Ascending aorta (tissue), 2 donors: ENCODE measurements at regions not wholly inside any gene's neighbourhood (a gene's known extent, or its start where the extent isn't known, plus 50 kb on each side); places are given as distances from the start of the nearest gene placed in this dataset.

ENCODE experiments used
- DNase-seq, 2 donors: peaks; one replicate each; pipeline ENCODE4 v3.0.0-alpha.2; 2019; ENCODE audit warnings: low spot score in 2 of 2
- H3K27ac ChIP-seq, 2 donors: fragments of 200-600 bp; sonication (generic); one replicate each; pipeline ENCODE4 v1.5.1; 2016 to 2017; ENCODE audit warnings: mild to moderate bottlenecking in 1 of 2
- H3K27me3 ChIP-seq: fragments of 200-600 bp; sonication (generic); one replicate; pipeline ENCODE4 v1.5.1; 2017
- H3K36me3 ChIP-seq, 2 donors: fragments of 200-600 bp; sonication (generic); one replicate each; pipeline ENCODE4 v1.5.1; 2016
- H3K4me1 ChIP-seq, 2 donors: fragments of 200-600 bp; sonication (generic); one replicate each; pipeline ENCODE4 v1.5.1; 2016 to 2017; ENCODE audit warnings: mild to moderate bottlenecking in 1 of 2
- H3K4me3 ChIP-seq, 2 donors: fragments of 200-600 bp; sonication (generic); one replicate each; pipeline ENCODE4 v1.5.1; 2016 to 2017; ENCODE audit warnings: mild to moderate bottlenecking in 1 of 2
- H3K9me3 ChIP-seq, 2 donors: fragments of 200-600 bp; sonication (generic); one replicate each; pipeline ENCODE4 v1.5.1; 2016
- intact Hi-C: fragments of 100-400 bp; cut with DNase I; formaldehyde crosslinking; loops from one replicate; pipeline ENCODE4 v1.15.1; 2023
- TF ChIP-seq, protein P1 (sequence below), 3 experiments: fragments of 200-600 bp in 2 of 3; fragments of 450-650 bp in 1 of 3; sonication (generic) in 2 of 3; IDR thresholded peaks; one replicate each; pipeline ENCODE4 v1.5.1; 2016 to 2019; ENCODE audit warnings: antibody characterized with exemption in 3 of 3, mild to moderate bottlenecking in 1 of 3, moderate library complexity in 1 of 3

DNA sequence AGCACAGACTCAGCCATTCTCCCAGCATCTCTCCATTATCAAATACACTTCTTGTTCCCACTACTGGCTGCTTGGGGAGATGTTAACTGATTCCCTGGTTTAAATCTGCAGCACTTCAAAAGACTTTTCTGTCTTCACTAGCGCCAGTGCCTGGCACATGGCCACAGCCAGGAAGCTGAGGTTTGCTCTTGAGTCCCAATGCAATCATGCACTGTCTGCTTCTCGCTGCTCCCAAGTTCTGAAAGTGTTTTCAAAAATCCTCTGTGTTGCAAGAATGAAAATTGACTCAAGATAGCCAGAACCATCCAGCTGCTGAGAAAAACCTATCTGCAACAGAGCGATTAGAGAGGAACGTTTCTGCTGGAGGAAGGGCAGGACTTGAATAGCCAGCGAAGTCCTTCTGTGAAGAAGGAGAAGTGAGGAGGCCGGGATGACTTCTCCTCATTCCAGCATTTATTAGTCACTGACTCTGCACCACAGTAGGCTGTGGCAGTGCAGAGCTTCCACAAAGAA lies 358.4 kb upstream of the NR2F2 start:
- intact Hi-C loops = no loop called here
- TF ChIP-seq, protein P1, sequence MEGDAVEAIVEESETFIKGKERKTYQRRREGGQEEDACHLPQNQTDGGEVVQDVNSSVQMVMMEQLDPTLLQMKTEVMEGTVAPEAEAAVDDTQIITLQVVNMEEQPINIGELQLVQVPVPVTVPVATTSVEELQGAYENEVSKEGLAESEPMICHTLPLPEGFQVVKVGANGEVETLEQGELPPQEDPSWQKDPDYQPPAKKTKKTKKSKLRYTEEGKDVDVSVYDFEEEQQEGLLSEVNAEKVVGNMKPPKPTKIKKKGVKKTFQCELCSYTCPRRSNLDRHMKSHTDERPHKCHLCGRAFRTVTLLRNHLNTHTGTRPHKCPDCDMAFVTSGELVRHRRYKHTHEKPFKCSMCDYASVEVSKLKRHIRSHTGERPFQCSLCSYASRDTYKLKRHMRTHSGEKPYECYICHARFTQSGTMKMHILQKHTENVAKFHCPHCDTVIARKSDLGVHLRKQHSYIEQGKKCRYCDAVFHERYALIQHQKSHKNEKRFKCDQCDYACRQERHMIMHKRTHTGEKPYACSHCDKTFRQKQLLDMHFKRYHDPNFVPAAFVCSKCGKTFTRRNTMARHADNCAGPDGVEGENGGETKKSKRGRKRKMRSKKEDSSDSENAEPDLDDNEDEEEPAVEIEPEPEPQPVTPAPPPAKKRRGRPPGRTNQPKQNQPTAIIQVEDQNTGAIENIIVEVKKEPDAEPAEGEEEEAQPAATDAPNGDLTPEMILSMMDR (IDR thresholded peaks at IDR 0.05) = no peak
- H3K4me3 ChIP-seq = no peak overlapping the region
- no peaks in the 10 kb centered on the region for H3K4me1 ChIP-seq
- no peaks in the 10 kb centered on the region for H3K27me3 ChIP-seq
- no peak overlapping the region for H3K27ac ChIP-seq
- H3K9me3 ChIP-seq = no peaks in the 10 kb centered on the region
- no peak for DNase-seq
- H3K36me3 ChIP-seq = no peaks in the 10 kb centered on the region

DNA sequence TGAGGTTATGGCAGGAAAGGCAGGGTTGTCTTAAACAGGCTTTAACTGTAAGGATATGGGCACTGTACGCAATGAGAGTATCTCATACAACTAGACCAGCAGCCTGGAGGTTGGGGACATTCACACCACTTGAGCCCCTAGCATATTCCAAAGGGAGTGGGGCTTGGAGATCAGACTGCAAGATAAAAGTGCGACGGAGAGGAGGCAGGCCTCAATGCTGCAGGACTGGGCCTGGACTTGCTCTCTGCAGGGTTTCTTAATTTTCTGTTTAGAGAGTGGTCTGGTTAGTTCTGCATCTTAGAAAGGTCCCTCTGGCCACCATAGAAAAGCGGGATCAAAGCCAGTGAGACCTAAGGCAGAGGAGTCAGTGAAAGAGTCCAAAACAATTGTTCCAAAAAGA lies 357.7 kb upstream of the NR2F2 start:
- no peak for DNase-seq
- Histone ChIP-seq H3K27ac (no peak overlapping the region), H3K9me3 (no peaks in the 10 kb centered on the region), H3K4me3 (no peak overlapping the region), H3K36me3 (no peaks in the 10 kb centered on the region), H3K4me1 (no peaks in the 10 kb centered on the region), H3K27me3 (no peaks in the 10 kb centered on the region)
- TF ChIP-seq, protein P1 (IDR thresholded peaks at IDR 0.05) = no peak
- intact Hi-C loops = no loop called here

DNA sequence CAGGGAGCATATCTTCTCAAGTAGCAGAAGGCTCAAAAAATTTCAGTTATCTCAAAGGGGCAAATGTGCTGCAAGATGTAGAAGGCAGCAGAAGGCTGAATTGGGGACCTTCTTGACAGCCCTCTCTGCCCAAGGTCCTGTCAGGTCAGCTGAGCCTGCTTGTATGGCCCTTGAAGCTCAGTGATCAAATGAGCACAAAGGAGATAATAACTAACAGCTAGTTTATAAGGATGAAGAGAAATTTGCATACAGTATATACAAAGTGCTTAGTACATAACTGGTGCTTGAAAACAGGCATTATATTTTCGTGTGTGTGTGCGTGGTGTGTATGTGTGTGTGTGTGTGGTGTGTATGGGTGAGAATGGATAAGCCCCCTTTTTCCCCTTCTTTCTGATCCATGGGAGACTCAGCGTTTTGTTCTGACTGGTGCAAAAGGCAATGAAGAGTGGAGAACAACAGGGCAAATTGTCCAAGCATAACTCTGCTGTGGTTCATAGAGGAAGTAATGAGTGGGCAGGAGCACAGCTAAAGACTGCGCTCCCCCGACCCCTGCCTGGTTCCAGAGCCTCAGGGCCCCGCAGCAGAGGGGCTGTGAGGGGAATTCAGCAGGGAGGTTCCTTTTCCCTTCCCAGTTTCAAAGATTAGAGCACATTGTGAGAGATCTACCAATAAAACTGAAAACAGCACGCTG lies 356.8 kb upstream of the NR2F2 start:
- no peaks in the 10 kb centered on the region for H3K4me1 ChIP-seq
- H3K9me3 ChIP-seq = no peaks in the 10 kb centered on the region
- no peaks in the 10 kb centered on the region for H3K36me3 ChIP-seq
- H3K4me3 ChIP-seq = no peak overlapping the region
- intact Hi-C loops = no loop called here
- no peaks in the 10 kb centered on the region for H3K27me3 ChIP-seq
- no peak overlapping the region for H3K27ac ChIP-seq
- TF ChIP-seq, protein P1 (IDR thresholded peaks at IDR 0.05) = no peak
- DNase-seq = no peak

DNA sequence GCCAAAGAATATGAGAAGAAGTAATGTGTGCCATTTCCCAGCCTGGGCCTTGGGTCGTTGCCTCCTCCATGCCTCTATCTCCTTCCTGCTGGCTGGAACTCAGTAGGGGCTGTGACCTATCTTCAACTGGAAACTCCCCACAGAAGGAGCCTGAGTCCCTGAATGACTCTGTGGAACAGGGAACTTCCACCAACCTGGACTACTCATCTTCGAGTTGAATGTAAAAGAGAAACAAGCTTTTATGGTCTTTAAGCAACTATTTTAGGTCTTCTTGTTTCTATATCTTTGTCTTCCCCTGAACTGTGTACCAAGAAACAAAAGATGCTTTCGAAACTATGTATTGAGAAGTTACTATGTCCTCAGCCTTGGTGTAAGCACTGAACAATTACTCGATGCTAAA lies 355.3 kb upstream of the NR2F2 start:
- Histone ChIP-seq H3K4me3 (no peak overlapping the region), H3K36me3 (no peaks in the 10 kb centered on the region), H3K9me3 (no peaks in the 10 kb centered on the region), H3K27me3 (no peaks in the 10 kb centered on the region), H3K4me1 (no peaks in the 10 kb centered on the region), H3K27ac (no peak overlapping the region)
- no peak for DNase-seq
- intact Hi-C loops = no loop called here
- TF ChIP-seq, protein P1 (IDR thresholded peaks at IDR 0.05) = no peak

DNA sequence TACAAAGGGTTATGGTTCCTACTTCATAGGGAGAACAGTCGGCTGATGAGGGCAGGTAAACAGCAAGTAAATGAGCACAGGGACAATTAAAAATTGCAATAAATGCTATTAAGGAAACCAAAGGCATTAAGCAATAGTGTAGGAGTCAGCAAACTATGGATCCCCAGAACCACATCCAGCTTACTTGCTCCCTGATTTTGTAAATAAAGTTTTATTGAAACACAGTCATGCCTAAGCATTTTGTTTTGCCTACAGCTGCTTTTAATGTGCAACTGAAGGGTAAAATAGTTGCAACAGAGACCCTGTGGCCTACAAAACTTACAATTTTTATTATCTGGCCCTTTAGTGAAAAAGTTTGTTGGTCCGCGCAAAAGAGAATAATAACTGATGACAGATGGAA lies 351.2 kb upstream of the NR2F2 start:
- no peak overlapping the region for H3K4me3 ChIP-seq
- H3K27me3 ChIP-seq = no peaks in the 10 kb centered on the region
- H3K9me3 ChIP-seq = no peaks in the 10 kb centered on the region
- TF ChIP-seq, protein P1 (IDR thresholded peaks at IDR 0.05) = no peak
- no peaks in the 10 kb centered on the region for H3K36me3 ChIP-seq
- no peak for DNase-seq
- no peaks in the 10 kb centered on the region for H3K4me1 ChIP-seq
- no peak overlapping the region for H3K27ac ChIP-seq
- intact Hi-C loops = no loop called here
